IMR-90 (cell line): ENCODE measurements at regions not wholly inside any gene's neighbourhood (a gene's known extent, or its start where the extent isn't known, plus 50 kb on each side); places are given as distances from the start of the nearest gene placed in this dataset.

ENCODE experiments used
- ATAC-seq: fragments of 200-7000 bp; cut with Tn5 transposase; 2 replicates; pipeline ENCODE4 v1.9.1; 2020; ENCODE audit warnings: low read depth, mild to moderate bottlenecking, moderate library complexity
- BruUV-seq: library from RNA; stranded (reverse); fragments of 400-500 nt; replicated peaks from 2 replicates; lab custom pipeline; 2021; lab: Mats Ljungman, UMichigan
- CTCF ChIA-PET: fragments of 300-600 bp; formaldehyde crosslinking; extraction: SDS; loops from one replicate; lab custom pipeline; 2021; ENCODE audit warnings: antibody characterized with exemption; lab: Yijun Ruan, JAX
- POLR2A ChIA-PET: fragments of 300-600 bp; sonication (Branson Sonifier 250); formaldehyde crosslinking; loops from one replicate; lab custom pipeline; 2022; ENCODE audit warnings: antibody characterized with exemption; ENCODE audit not compliant: unreplicated experiment; lab: Charles Lee
- DNase-seq: peaks from one replicate; pipeline ENCODE4 v3.0.0; 2013
- H2AFZ ChIP-seq: replicated peaks from 2 replicates; pipeline ENCODE3; 2013; ENCODE audit warnings: low read length, mild to moderate bottlenecking; ENCODE audit not compliant: poor library complexity
- H2AK5ac ChIP-seq: 2 replicates; pipeline ENCODE4 v1.6.1; 2013; ENCODE audit warnings: low read depth, low read length, inconsistent platforms
- H2AK9ac ChIP-seq: replicated peaks from 2 replicates; pipeline ENCODE3; 2013; ENCODE audit warnings: mild to moderate bottlenecking, low read depth, low read length, moderate library complexity; ENCODE audit not compliant: poor library complexity
- H2BK120ac ChIP-seq: 2 replicates; pipeline ENCODE4 v1.6.1; 2013; ENCODE audit warnings: low read depth, low read length, inconsistent platforms
- H2BK15ac ChIP-seq: 3 replicates; pipeline ENCODE4 v1.6.1; 2013; ENCODE audit warnings: low read depth, low read length, inconsistent platforms
- H2BK20ac ChIP-seq: 2 replicates; pipeline ENCODE4 v1.6.1; 2013; ENCODE audit warnings: low read depth, mild to moderate bottlenecking, inconsistent platforms, low read length, moderate library complexity
- H2BK5ac ChIP-seq: 2 replicates; pipeline ENCODE4 v1.6.1; 2013; ENCODE audit warnings: mild to moderate bottlenecking, low read depth, low read length, inconsistent platforms; ENCODE audit not compliant: poor library complexity, severe bottlenecking
- H3K14ac ChIP-seq: replicated peaks from 2 replicates; pipeline ENCODE4 v1.6.1; 2013; ENCODE audit warnings: low read depth, low read length, inconsistent platforms
- H3K18ac ChIP-seq: 2 replicates; pipeline ENCODE4 v1.6.1; 2013; ENCODE audit warnings: low read depth, low read length, control low read depth
- H3K23ac ChIP-seq: 2 replicates; pipeline ENCODE4 v1.6.1; 2013; ENCODE audit warnings: low read depth, low read length, inconsistent platforms
- H3K27ac ChIP-seq: 2 replicates; pipeline ENCODE4 v1.5.1; 2013; ENCODE audit warnings: mild to moderate bottlenecking, control low read depth, low read length; ENCODE audit not compliant: insufficient read depth
- H3K27me3 ChIP-seq: 2 replicates; pipeline ENCODE4 v1.6.1; 2013; ENCODE audit warnings: low read length; ENCODE audit not compliant: control insufficient read depth, insufficient read depth
- H3K36me3 ChIP-seq: 2 replicates; pipeline ENCODE4 v1.6.1; 2013; ENCODE audit warnings: low read length, mixed read lengths; ENCODE audit not compliant: control insufficient read depth, insufficient read depth
- H3K4ac ChIP-seq: 2 replicates; pipeline ENCODE4 v1.6.1; 2013; ENCODE audit warnings: low read depth, low read length, inconsistent platforms
- H3K4me1 ChIP-seq: 2 replicates; pipeline ENCODE4 v1.6.1; 2013; ENCODE audit warnings: low read length, mixed read lengths; ENCODE audit not compliant: control insufficient read depth, insufficient read depth
- H3K4me2 ChIP-seq: 2 replicates; pipeline ENCODE4 v1.6.1; 2013; ENCODE audit warnings: low read depth, mild to moderate bottlenecking, control low read depth, low read length, moderate library complexity
- H3K4me3 ChIP-seq: 2 replicates; pipeline ENCODE4 v1.5.1; 2013; ENCODE audit warnings: low read depth, mild to moderate bottlenecking, control low read depth, low read length, moderate library complexity; ENCODE audit not compliant: insufficient read depth
- H3K56ac ChIP-seq: 2 replicates; pipeline ENCODE4 v1.6.1; 2013; ENCODE audit warnings: low read length, inconsistent platforms; ENCODE audit not compliant: insufficient read depth; ENCODE audit errors: extremely low read depth
- H3K79me1 ChIP-seq, 2 experiments: 2 replicates each; pipeline ENCODE4 v1.6.1; 2013; ENCODE audit warnings: low read length in 2 of 2, inconsistent platforms in 1 of 2, low read depth in 1 of 2
- H3K9ac ChIP-seq: 2 replicates; pipeline ENCODE4 v1.6.1; 2013; ENCODE audit warnings: low read depth, low read length, control low read depth
- H3K9me1 ChIP-seq: 2 replicates; pipeline ENCODE4 v1.6.1; 2013; ENCODE audit warnings: low read length, inconsistent platforms; ENCODE audit not compliant: insufficient read depth
- H3K9me3 ChIP-seq: 2 replicates; pipeline ENCODE4 v1.6.1; 2013; ENCODE audit warnings: low read length; ENCODE audit not compliant: control insufficient read depth, insufficient read depth
- H4K20me1 ChIP-seq: 2 replicates; pipeline ENCODE4 v1.6.1; 2013; ENCODE audit warnings: low read length, inconsistent platforms; ENCODE audit not compliant: insufficient read depth
- H4K5ac ChIP-seq: 2 replicates; pipeline ENCODE4 v1.6.1; 2013; ENCODE audit warnings: mild to moderate bottlenecking, low read depth, low read length, control low read depth
- H4K8ac ChIP-seq, 2 experiments: 2 replicates each; pipeline ENCODE4 v1.6.1; 2013; ENCODE audit warnings: low read depth in 2 of 2, low read length in 2 of 2, control low read depth in 1 of 2, inconsistent platforms in 1 of 2
- H4K91ac ChIP-seq: 2 replicates; pipeline ENCODE4 v1.6.1; 2013; ENCODE audit warnings: low read depth, low read length, inconsistent platforms; ENCODE audit not compliant: insufficient read depth
- CEBPB ChIP-seq: IDR thresholded peaks from 2 replicates; pipeline ENCODE4 v1.6.1; 2012; ENCODE audit warnings: low read depth, low read length, improper control_type of control experiment
- CHD1 ChIP-seq: IDR thresholded peaks from 2 replicates; pipeline ENCODE4 v1.6.1; 2012; ENCODE audit warnings: low read depth, low read length, improper control_type of control experiment
- CTCF ChIP-seq: conservative IDR thresholded peaks from 2 replicates; pipeline ENCODE4 v1.5.1; 2012; ENCODE audit warnings: mild to moderate bottlenecking, low read depth, low read length, improper control_type of control experiment
- ELK1 ChIP-seq: fragments of 150-350 bp; IDR thresholded peaks from 2 replicates; pipeline ENCODE4 v1.6.1; 2016; ENCODE audit warnings: low read depth, mild to moderate bottlenecking, low read length, moderate library complexity, borderline replicate concordance
- FOS ChIP-seq: fragments of 150-350 bp; IDR thresholded peaks from 2 replicates; pipeline ENCODE4 v1.6.1; 2016; ENCODE audit warnings: low read depth, low read length
- MAFK ChIP-seq: IDR thresholded peaks from 2 replicates; pipeline ENCODE4 v1.6.1; 2012; ENCODE audit warnings: low read depth, low read length, improper control_type of control experiment
- MAZ ChIP-seq: IDR thresholded peaks from 2 replicates; pipeline ENCODE4 v1.6.1; 2012; ENCODE audit warnings: low read depth, mild to moderate bottlenecking, low read length, improper control_type of control experiment, moderate library complexity, borderline replicate concordance
- MXI1 ChIP-seq: IDR thresholded peaks from 2 replicates; pipeline ENCODE4 v1.6.1; 2012; ENCODE audit warnings: low read depth, mild to moderate bottlenecking, low read length, moderate library complexity, borderline replicate concordance
- NFE2L2 ChIP-seq: fragments of 150-350 bp; IDR thresholded peaks from 2 replicates; pipeline ENCODE4 v1.6.1; 2016; ENCODE audit warnings: low read depth, mild to moderate bottlenecking, low read length
- RAD21 ChIP-seq: IDR thresholded peaks from 2 replicates; pipeline ENCODE4 v1.6.1; 2012; ENCODE audit warnings: low read length, improper control_type of control experiment
- RCOR1 ChIP-seq: IDR thresholded peaks from 2 replicates; pipeline ENCODE4 v1.6.1; 2012; ENCODE audit warnings: mild to moderate bottlenecking, low read length, improper control_type of control experiment; ENCODE audit not compliant: insufficient replicate concordance
- RFX5 ChIP-seq: IDR thresholded peaks from 2 replicates; pipeline ENCODE4 v1.8.0; 2012; ENCODE audit warnings: low read depth, mild to moderate bottlenecking, low read length, moderate library complexity
- SMC3 ChIP-seq: fragments of 150-350 bp; IDR thresholded peaks from 2 replicates; pipeline ENCODE4 v1.6.1; 2016; ENCODE audit warnings: low read depth, mild to moderate bottlenecking, antibody characterized with exemption, low read length, moderate library complexity
- USF2 ChIP-seq: fragments of 150-350 bp; IDR thresholded peaks from 2 replicates; pipeline ENCODE4 v1.6.1; 2017; ENCODE audit warnings: mild to moderate bottlenecking, antibody characterized with exemption, low read length, low read depth
- WGBS, 2 experiments: methylation state at CpG; one replicate each; pipeline versions ENCODE4 v1.1.5 to v1.1.7; 2013; ENCODE audit warnings: missing lambda C conversion rate in 2 of 2; ENCODE audit not compliant: insufficient read length in 1 of 2; ENCODE audit errors: extremely low coverage in 2 of 2; 5-methylcytosine and 5-hydroxymethylcytosine counted together
- dilution Hi-C: fragments of 300-500 bp; cut with HindIII; formaldehyde crosslinking; loops from one replicate; pipeline ENCODE4 v1.14.3; 2018; ENCODE audit warnings: low sequenced_read_pairs; ENCODE audit not compliant: unreplicated experiment
- in situ Hi-C: fragments of 300-500 bp; cut with MboI; formaldehyde crosslinking; loops from 3 replicates; pipeline ENCODE4 v1.14.3; 2019; ENCODE audit warnings: low sequenced_read_pairs, inconsistent platforms, mixed read lengths
- intact Hi-C: fragments of 100-400 bp; cut with micrococcal nuclease; formaldehyde crosslinking; loops from 2 replicates; pipeline ENCODE4 v1.10.0; 2022

- Histone ChIP-seq H3K9me1 (no peaks in the 10 kb centered on the region), H4K8ac (no peak overlapping the region), H3K56ac (no peak overlapping the region), H3K18ac (no peak overlapping the region), H3K27me3 (no peaks in the 10 kb centered on the region), H4K91ac (no peak overlapping the region), H3K9me3 (peaks cover 52% of the 10 kb centered on the region), H2AK9ac (no peak overlapping the region), H2BK5ac (no peak overlapping the region), H3K79me1 (no peaks in the 10 kb centered on the region), H3K14ac (no peak overlapping the region), H3K4me2 (no peak overlapping the region), H2AK5ac (no peak overlapping the region), H3K4ac (no peak overlapping the region), H2BK15ac (no peak overlapping the region), H3K23ac (no peak overlapping the region), H3K4me1 (no peaks in the 10 kb centered on the region), H4K20me1 (no peaks in the 10 kb centered on the region), H2AFZ (no peak overlapping the region), H3K9ac (no peak overlapping the region), H2BK20ac (no peak overlapping the region), H3K27ac (no peak overlapping the region), H2BK120ac (no peak overlapping the region), H3K36me3 (no peaks in the 10 kb centered on the region), H4K5ac (no peak overlapping the region), H3K4me3 (no peak overlapping the region)
- DNase-seq, result no peak
- no peak for ATAC-seq
- TF ChIP-seq CEBPB, result no peak
- TF ChIP-seq FOS, result no peak
- no peak for TF ChIP-seq ELK1
- no peak for TF ChIP-seq USF2
- TF ChIP-seq SMC3, result no peak
- no peak for TF ChIP-seq CHD1
- TF ChIP-seq MAFK, result no peak
- no peak for TF ChIP-seq NFE2L2
- TF ChIP-seq RCOR1, result no peak
- TF ChIP-seq CTCF, result no peak
- TF ChIP-seq RAD21, result no peak
- no peak for TF ChIP-seq MXI1
- TF ChIP-seq MAZ, result no peak
- TF ChIP-seq RFX5, result no peak
- 53% methylated on average over 5 of the region's 7 CpGs; no CpG with 5 or more reads in 1 of the 2 experiments for WGBS, 2 experiments
- dilution Hi-C loops, result no loop called here
- CTCF ChIA-PET, result no interaction called here
- POLR2A ChIA-PET, result no interaction called here
- no TSS peak for BruUV-seq
- intact Hi-C loops, result no loop called here
- in situ Hi-C loops, result no loop called here
These were observed 415.6 kb upstream of the SALL3 start for GRCh38 chr18:78564030-78564429.
